NCI-H2081 (cell line): ENCODE measurements at regions not wholly inside any gene's neighbourhood (a gene's known extent, or its start where the extent isn't known, plus 50 kb on each side); places are given as distances from the start of the nearest gene placed in this dataset.
"Not testable (repeated sequence)": the region's sequence is repeated elsewhere in the genome, so short reads cannot be mapped to it uniquely, and the experiment has no call there.

Experiments
- DNase-seq, 2 experiments: peaks; one replicate each; lab custom pipeline; 2025; lab: John Stamatoyannopoulos, UW

DNA sequence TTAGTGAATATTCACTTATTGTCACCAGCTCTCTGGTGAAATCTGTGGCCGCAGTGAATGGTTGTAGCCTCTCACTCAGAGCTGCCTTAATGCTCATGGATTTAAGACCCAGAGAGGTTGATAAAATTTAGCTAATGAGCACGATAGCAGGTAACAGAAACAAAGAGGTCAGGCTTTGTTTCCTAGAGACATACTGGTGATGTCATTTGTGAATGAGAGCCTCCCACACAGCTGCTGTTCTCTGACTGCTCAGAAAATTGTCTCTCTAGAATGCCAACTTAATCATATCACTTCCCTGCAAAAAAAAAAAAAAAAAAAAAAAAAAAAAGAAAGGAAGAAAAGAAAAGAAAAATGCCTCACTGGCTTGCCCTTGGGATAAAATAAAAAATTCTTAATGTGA lies 411.7 kb upstream of the MYT1L start:
- DNase-seq: no peak

GRCh38 chr2:2740238-2740775 lies 409.2 kb upstream of the MYT1L start:
- DNase-seq: no peak

DNA sequence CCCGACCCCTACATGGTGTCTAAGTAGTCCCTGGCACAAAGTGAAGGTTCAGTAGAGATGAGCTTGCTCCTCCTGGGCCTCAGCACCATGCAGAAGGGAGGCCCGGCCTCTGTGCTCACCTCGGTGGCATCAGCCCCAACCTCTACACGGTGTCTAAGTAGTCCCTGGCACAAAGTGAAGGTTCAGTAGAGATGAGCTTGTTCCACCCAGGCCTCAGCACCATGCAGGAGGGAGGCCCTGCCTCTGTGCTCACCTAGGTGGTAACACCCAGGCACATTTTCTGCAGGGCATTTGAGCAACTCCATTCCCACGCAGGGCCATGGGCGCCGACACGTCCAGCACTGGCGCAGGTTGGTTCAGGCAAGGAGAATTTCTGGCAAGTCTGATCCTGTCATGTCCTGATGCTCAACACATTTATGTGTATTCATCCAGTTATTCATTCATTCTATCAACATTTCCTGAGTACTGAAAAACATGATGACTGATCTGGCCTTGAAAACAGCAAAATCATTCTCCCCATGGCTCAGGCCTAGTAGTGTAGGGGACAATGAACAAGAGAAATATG lies 408.2 kb upstream of the MYT1L start:
- no peak for DNase-seq

- DNase-seq: no peak
These were observed 407.6 kb upstream of the MYT1L start for GRCh38 chr2:2738684-2739083.

DNA sequence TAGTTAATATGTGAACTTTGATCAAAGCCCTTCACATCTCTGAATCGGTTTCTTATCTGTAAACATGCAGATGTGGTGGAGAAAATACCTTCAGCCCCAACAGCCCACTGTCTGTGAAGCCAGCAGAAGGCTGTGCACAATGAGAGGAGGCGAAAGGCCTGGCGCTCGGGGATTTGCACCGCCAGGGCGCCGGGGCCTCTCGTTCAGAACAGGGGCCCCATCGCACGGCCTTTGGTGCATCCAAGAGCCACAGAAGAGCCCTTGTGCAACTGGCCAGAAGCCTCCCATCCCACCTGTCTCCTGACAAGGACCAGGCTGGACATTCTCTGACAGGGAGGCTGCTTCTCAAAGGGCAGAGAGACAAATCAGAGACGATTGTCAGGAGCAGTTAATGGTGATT lies 407.2 kb upstream of the MYT1L start:
- no peak for DNase-seq

DNA sequence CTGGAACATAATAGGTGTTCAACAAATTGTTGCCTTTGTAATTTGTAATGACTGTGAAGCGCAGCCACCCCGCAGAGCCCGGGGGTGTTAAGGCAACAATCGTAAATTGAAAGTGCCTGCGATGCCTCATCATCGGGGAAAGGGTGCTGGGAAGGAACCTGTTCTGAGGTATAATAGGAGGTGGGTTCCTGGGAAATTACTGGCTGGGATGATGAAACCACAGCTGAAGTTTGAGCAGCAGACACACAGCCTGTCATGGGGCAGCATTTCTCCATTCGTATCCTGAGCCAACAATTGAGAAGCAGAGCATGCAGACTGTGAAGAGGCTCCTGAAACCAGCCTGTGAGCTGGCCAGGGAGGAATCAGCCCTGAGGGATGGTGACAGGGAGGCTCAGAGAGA lies 404.0 kb upstream of the MYT1L start:
- DNase-seq: peak; percentile 31 to 55

GRCh38 chr2:2734308-2734707 lies 403.2 kb upstream of the MYT1L start:
- no peak for DNase-seq

GRCh38 chr2:2733818-2734217 lies 402.7 kb upstream of the MYT1L start:
- DNase-seq: no peak

DNA sequence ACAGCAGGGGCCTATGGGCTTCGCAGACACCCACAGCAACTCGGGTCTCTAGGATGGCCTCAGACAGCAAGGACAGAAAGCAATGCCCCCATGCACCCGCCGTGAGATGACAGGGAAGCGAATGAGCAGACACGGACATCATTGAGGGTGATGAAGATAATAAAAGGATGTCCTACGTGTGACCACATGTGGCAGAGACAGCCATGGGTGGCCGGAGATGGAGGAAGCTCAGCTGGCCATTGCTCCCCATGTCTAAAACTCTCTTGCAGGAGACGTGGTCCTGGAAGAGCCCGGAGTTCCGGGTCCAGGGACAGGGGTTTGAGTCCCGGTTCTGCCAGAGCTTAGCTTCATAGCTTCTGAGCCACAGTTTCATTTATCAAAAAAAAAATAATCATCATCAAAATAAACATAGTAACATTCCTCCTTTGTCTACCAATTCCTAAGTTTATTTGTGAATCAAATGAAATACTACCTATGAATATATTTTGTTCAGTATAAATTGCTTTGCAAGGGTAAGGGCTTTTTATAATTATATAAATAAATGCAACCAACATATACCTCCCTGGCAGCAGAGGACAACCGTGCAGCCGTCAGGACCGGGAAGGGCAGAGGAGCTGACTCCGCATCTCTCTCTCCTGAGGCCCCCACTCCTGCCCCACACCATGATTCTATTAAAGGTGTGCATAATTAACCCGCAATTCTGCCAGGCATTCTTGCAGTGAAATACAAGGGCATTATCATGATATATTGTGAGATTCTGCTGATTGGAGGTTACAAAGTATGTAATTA lies 401.4 kb upstream of the MYT1L start:
- DNase-seq: no peak

- no peak for DNase-seq
These were observed 400.8 kb upstream of the MYT1L start for GRCh38 chr2:2731816-2732284.

- DNase-seq: no peak
These were observed 400.2 kb upstream of the MYT1L start for GRCh38 chr2:2731101-2731815.

DNA sequence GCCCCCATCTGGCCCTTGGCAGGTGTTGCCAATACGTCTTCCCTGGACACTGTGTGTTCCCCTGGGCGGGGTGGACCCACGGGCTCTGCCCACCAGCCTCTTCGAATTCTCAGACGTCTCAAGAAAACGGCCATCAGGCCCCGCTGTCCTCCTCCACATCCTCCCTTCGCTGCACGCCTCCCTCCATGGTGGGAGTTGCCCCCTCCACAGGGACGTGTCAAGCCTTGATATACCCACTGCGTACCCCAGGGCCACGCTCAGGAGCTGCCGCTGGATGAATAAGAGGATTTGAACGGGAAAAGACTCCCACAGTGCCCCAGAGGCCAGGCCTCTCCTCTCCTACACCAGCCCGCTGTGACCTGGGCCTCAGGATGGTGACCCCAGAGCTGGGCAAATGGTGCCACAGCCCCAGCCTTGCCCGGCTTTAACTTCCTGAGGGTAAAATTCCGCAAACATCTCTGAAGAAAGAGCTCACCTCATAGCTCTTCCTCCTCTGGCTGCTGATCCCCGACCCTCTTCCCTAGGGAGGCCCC lies 399.3 kb upstream of the MYT1L start:
- DNase-seq: no peak

DNA sequence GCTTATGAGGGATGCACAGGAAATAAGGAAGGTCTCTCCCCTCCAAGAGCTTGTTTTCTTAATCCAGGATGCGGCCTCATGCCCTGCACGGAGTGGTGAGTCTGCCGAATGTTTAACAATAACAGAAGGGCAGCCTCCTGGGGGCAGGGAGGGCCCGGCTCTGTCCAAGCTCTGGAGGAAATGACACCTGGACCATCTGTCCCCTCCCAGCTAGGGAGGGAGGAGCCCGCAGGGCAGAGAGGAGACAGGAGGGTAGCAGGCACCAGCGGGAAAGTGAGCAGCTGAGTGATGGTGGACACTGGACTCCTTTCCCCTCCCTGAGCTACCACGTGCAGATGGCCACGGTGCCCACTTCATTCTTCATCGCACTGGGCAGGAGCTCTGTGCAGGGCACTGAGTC lies 398.2 kb upstream of the MYT1L start:
- DNase-seq: no peak

DNA sequence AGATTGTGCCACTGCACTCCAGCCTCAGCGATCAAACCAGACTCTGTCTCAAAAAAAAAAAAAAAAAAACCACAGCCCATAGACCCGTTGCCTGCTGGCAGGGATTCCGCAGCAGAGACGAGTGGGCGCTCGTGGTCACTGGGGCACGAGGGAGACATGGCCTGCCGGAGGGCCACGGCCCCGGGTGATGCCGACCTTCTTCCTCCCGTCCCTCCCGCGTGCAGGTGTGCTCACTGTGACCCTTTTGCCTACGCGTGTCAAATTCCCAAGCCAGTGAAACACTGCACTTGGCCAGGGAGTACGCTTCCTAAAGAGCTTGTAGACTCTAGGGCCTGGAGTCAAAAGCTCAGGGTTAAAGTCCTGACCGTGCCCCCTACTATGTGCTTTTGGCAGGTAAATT lies 397.6 kb upstream of the MYT1L start:
- no peak for DNase-seq

DNA sequence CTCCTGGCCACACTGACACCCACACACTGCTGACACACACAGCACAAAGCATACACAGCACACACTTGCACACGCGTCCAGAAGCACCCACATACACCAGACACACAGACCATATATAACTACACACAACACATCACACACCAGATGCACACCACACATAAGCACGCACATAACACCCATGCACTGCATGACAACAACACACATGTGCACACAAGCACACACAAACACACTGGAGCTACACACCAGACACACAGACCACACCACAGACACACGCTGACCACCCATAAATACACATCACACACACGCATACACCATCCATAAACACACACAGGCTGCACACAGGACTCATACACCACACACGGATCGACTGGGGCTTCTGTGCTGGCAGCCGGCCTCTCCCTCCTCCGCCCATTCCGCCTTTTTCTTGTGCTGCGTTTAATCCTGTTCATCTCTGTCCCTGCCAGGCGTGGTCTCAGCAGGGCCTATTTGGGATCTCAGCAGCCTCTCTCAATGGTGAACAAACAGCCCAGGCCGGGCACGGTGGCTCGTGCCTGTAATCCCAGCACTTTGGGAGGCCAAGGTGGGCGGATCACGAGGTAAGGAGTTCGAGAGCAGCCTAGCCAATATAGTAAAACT lies 396.9 kb upstream of the MYT1L start:
- DNase-seq: no peak

DNA sequence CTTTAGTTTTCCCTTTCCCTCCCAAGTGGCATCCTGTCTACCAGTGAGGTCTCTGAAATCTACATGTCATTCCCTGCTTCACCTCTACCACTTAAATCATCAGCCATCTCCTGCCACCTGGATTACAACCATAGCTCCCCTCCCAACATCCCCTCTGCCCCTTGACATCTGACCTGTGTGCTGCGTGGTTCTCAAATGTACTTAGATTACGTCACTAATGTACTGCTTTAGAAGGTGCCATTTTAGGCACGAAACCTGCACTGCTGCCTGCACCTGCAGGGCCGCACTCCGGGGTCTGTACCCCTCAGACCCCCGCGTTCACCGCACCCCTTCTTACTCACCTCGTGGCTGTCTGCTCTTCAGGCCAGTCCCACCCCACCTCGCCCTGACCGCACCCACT lies 395.1 kb upstream of the MYT1L start:
- DNase-seq: no peak

DNA sequence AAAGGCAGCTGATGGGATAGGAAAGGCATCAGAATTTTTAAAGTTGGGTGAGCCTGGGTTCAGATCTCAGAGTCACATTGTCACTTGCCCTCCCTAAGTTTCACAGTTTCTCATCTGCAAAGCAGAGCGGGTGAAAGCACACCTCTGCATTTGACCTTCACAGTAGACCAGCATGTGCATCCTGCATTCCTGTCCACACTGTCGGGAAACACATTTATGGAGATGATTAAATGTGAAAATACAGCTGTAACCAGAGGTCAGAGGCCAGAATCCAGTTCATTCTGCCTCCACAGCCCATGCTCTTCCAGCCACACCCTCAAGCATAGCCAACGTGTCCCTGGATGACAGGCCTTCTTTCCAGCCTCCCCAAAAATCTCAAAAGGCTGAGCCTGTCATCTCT lies 392.0 kb upstream of the MYT1L start:
- DNase-seq: no peak

GRCh38 chr2:2721296-2721835 lies 390.3 kb upstream of the MYT1L start:
- no peak for DNase-seq

GRCh38 chr2:2720806-2721205 lies 389.7 kb upstream of the MYT1L start:
- DNase-seq: not testable (repeated sequence)

DNA sequence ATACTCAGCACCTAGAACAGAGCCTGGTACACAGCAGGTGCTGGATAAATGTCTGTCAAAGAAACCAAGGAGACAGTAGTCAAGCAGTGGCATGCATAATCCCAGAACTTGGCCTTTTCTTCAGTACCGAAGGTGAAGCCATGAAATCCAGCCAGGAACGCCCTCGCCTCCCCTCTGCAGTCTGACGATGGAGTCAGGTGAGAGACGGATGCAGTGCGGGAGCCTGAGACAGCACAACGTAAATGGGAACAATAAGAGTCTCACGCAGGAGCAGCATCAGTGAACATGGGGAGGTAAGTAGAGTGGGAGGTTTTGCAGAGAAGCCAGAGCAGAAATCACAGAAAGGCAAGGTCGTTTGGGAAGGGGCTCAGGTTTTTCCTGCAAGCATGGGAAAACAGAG lies 389.3 kb upstream of the MYT1L start:
- no peak for DNase-seq

DNA sequence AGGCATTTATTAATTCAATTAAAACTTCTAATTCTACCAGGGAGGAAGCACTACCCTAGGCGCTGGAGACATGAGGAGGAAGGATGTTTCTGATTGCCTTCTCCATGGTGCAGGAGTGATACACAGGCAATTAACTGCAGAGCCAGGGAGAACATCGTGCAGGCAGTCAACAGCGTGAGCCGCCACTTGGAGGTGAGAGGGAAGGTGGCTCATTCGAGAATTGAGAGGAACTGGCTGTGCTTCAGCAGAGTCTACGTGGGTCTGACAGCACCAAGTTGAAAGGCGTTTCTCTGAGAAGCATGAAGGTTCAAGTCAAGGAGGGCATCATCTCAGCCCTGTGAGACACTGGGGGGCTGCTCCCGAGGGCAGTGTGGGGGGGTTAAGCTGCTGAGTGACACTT lies 388.7 kb upstream of the MYT1L start:
- no peak for DNase-seq

- DNase-seq: no peak
These were observed 387.9 kb upstream of the MYT1L start for GRCh38 chr2:2719015-2719414.
